ENCODE measurements at regions not wholly inside any gene's neighbourhood (a gene's known extent, or its start where the extent isn't known, plus 50 kb on each side); places are given as distances from the start of the nearest gene placed in this dataset.

- DNase-seq = peak; percentile 71 to 85
- Histone ChIP-seq H3K27me3 (no peaks in the 10 kb centered on the region), H3K4me3 (no peak overlapping the region), H3K9me3 (no peaks in the 10 kb centered on the region), H3K36me3 (no peaks in the 10 kb centered on the region), H3K27ac (peak overlapping the region; percentile 68 to 78 (median 76)), H3K4me1 (peaks cover 3 to 13% of the 10 kb centered on the region in 2 donors)
- TF ChIP-seq CTCF (IDR thresholded peaks at IDR 0.05 in 4 of 5, conservative IDR thresholded peaks at IDR 0.05 in 1 of 5) = no peak
- peak; percentile 98 for ATAC-seq
- in situ Hi-C loops (cut with MboI; ENCODE audit: low sequenced_read_pairs in 4 of 4) (no loop called here), intact Hi-C loops (cut with DNase I; ENCODE audit: low total_unique reads) (loop anchor here (5.0 kb wide), 1 partner anchor 61 kb away; no protein-coding TSS in a partner anchor)
Measured at GRCh38 chr6:137933696-137934095, 66.6 kb downstream of the TNFAIP3 start.

GRCh38 chr6:137936798-137937197, 69.7 kb downstream of the TNFAIP3 start:
- no peak overlapping the region for H3K27ac ChIP-seq
- ATAC-seq (no peak), DNase-seq (no peak)
- H3K9me3 ChIP-seq = no peaks in the 10 kb centered on the region
- no peaks in the 10 kb centered on the region for H3K27me3 ChIP-seq
- intact Hi-C loops (cut with DNase I; ENCODE audit: low total_unique reads) = no loop called here
- H3K4me1 ChIP-seq = peaks cover 3 to 13% of the 10 kb centered on the region in 2 donors
- in situ Hi-C loops (cut with MboI; ENCODE audit: low sequenced_read_pairs in 4 of 4) = no loop called here
- no peak for TF ChIP-seq CTCF (IDR thresholded peaks at IDR 0.05 in 4 of 5, conservative IDR thresholded peaks at IDR 0.05 in 1 of 5)
- TF ChIP-seq POLR2A (IDR thresholded peaks at IDR 0.05) = no peak
- H3K4me3 ChIP-seq = no peak overlapping the region
- H3K36me3 ChIP-seq = no peaks in the 10 kb centered on the region

- Histone ChIP-seq H3K27me3 (no peaks in the 10 kb centered on the region), H3K27ac (no peak overlapping the region), H3K9me3 (no peaks in the 10 kb centered on the region), H3K4me1 (peaks cover 3 to 13% of the 10 kb centered on the region in 2 donors), H3K4me3 (no peak overlapping the region), H3K36me3 (no peaks in the 10 kb centered on the region)
- no peak for ATAC-seq
- intact Hi-C loops (cut with DNase I; ENCODE audit: low total_unique reads) = no loop called here
- in situ Hi-C loops (cut with MboI; ENCODE audit: low sequenced_read_pairs in 4 of 4) = no loop called here
- no peak for DNase-seq
- TF ChIP-seq CTCF (IDR thresholded peaks at IDR 0.05 in 4 of 5, conservative IDR thresholded peaks at IDR 0.05 in 1 of 5) (no peak), POLR2A (IDR thresholded peaks at IDR 0.05) (no peak)
Measured at GRCh38 chr6:137937834-137938233, 70.8 kb downstream of the TNFAIP3 start.

- DNase-seq (no peak), ATAC-seq (no peak)
- intact Hi-C loops (cut with DNase I; ENCODE audit: low total_unique reads) = no loop called here
- Histone ChIP-seq H3K36me3 (no peaks in the 10 kb centered on the region), H3K4me1 (peaks cover 2 to 8% of the 10 kb centered on the region in 2 donors), H3K4me3 (no peak overlapping the region), H3K27ac (no peak overlapping the region), H3K9me3 (no peaks in the 10 kb centered on the region), H3K27me3 (no peaks in the 10 kb centered on the region)
- in situ Hi-C loops (cut with MboI; ENCODE audit: low sequenced_read_pairs in 4 of 4) = no loop called here
- no peak for TF ChIP-seq CTCF (IDR thresholded peaks at IDR 0.05 in 4 of 5, conservative IDR thresholded peaks at IDR 0.05 in 1 of 5)
Measured at GRCh38 chr6:137938770-137939379, 71.8 kb downstream of the TNFAIP3 start.

- Histone ChIP-seq H3K4me1 (no peaks in the 10 kb centered on the region), H3K27ac (no peak overlapping the region), H3K4me3 (no peak overlapping the region), H3K36me3 (no peaks in the 10 kb centered on the region), H3K9me3 (no peaks in the 10 kb centered on the region), H3K27me3 (no peaks in the 10 kb centered on the region)
- intact Hi-C loops (cut with DNase I; ENCODE audit: low total_unique reads) (loop anchor here (5.0 to 10.0 kb wide), 2 partner anchors 75 to 137 kb away; partner anchors contain the start of gene TNFAIP3), in situ Hi-C loops (cut with MboI; ENCODE audit: low sequenced_read_pairs in 4 of 4) (loop anchor here (5.0 to 10.0 kb wide), 5 partner anchors 67 to 235 kb away; partner anchors contain the start of gene TNFAIP3 (in 1 of the 4))
- ATAC-seq (no peak), DNase-seq (no peak)
- no peak for TF ChIP-seq POLR2A (IDR thresholded peaks at IDR 0.05)
- TF ChIP-seq CTCF (IDR thresholded peaks at IDR 0.05 in 4 of 5, conservative IDR thresholded peaks at IDR 0.05 in 1 of 5) = no peak
Measured at GRCh38 chr6:137941995-137942394, 74.9 kb downstream of the TNFAIP3 start.
